Common myeloid progenitor, CD34-positive (primary cell): ENCODE measurements at regions not wholly inside any gene's neighbourhood (a gene's known extent, or its start where the extent isn't known, plus 50 kb on each side); places are given as distances from the start of the nearest gene placed in this dataset.
"Not testable (repeated sequence)": the region's sequence is repeated elsewhere in the genome, so short reads cannot be mapped to it uniquely, and the experiment has no call there.

Source experiments
- CTCF ChIA-PET: fragments of 350-600 bp; sonication (Branson Sonifier 250); formaldehyde crosslinking; loops from one replicate; lab custom pipeline; 2021; ENCODE audit warnings: antibody characterized with exemption; lab: Charles Lee
- POLR2A ChIA-PET: fragments of 350-600 bp; sonication (Branson Sonifier 250); formaldehyde crosslinking; loops from one replicate; lab custom pipeline; 2021; ENCODE audit warnings: antibody characterized with exemption; lab: Charles Lee
- DNase-seq, 3 donors: peaks; one replicate each; pipeline versions ENCODE4 v3.0.0 to v3.0.0-alpha.2; 2013
- H3K27ac ChIP-seq, 2 experiments: 1 replicate in 1 of 2; 2 replicates in 1 of 2; pipeline ENCODE4 v1.7.0; 2013; ENCODE audit warnings: inconsistent platforms in 2 of 2, low read length in 2 of 2, mild to moderate bottlenecking in 2 of 2, low read depth in 1 of 2, moderate library complexity in 1 of 2; ENCODE audit not compliant: severe bottlenecking in 2 of 2, insufficient read depth in 1 of 2, poor library complexity in 1 of 2
- H3K27me3 ChIP-seq, 5 experiments: replicated peaks in 2 of 5; 1 replicate in 3 of 5; 2 replicates in 2 of 5; pipeline versions ENCODE4 v1.6.1 to v1.7.0; 2013; ENCODE audit warnings: low read length in 4 of 5, mild to moderate bottlenecking in 2 of 5, moderate library complexity in 2 of 5, inconsistent platforms in 1 of 5; ENCODE audit not compliant: insufficient read depth in 5 of 5, control insufficient read depth in 4 of 5
- H3K36me3 ChIP-seq, 4 experiments: 1 replicate in 2 of 4; 2 replicates in 2 of 4; pipeline versions ENCODE4 v1.6.1 to v1.7.0; 2013; ENCODE audit warnings: low read length in 3 of 4, control low read depth in 1 of 4, mild to moderate bottlenecking in 1 of 4; ENCODE audit not compliant: control insufficient read depth in 4 of 4, insufficient read depth in 4 of 4
- H3K4me1 ChIP-seq, 4 experiments: 1 replicate in 3 of 4; 2 replicates in 1 of 4; pipeline versions ENCODE4 v1.6.1 to v1.7.1; 2013; ENCODE audit warnings: low read length in 3 of 4, mild to moderate bottlenecking in 3 of 4, control low read depth in 1 of 4, inconsistent platforms in 1 of 4, moderate library complexity in 1 of 4; ENCODE audit not compliant: control insufficient read depth in 4 of 4, insufficient read depth in 4 of 4; ENCODE audit errors: control extremely low read depth in 1 of 4
- H3K4me3 ChIP-seq, 7 experiments: 1 replicate in 4 of 7; 2 replicates in 3 of 7; pipeline versions ENCODE4 v1.5.1 to v1.7.0; 2013; ENCODE audit warnings: mild to moderate bottlenecking in 7 of 7, low read length in 6 of 7, moderate library complexity in 6 of 7, inconsistent platforms in 2 of 7, low read depth in 2 of 7, control low read depth in 1 of 7; ENCODE audit not compliant: insufficient read depth in 4 of 7, control insufficient read depth in 1 of 7; ENCODE audit errors: extremely low read depth in 1 of 7
- H3K9me3 ChIP-seq, 5 experiments: 1 replicate in 4 of 5; 2 replicates in 1 of 5; pipeline versions ENCODE4 v1.6.1 to v1.7.1; 2013; ENCODE audit warnings: low read length in 4 of 5, mild to moderate bottlenecking in 2 of 5, inconsistent platforms in 1 of 5, low read depth in 1 of 5, moderate library complexity in 1 of 5; ENCODE audit not compliant: control insufficient read depth in 4 of 5, insufficient read depth in 2 of 5; ENCODE audit errors: control extremely low read depth in 1 of 5
- WGBS: methylation state at CpG from one replicate; pipeline ENCODE4 v1.1.5; 2013; ENCODE audit not compliant: insufficient coverage; 5-methylcytosine and 5-hydroxymethylcytosine counted together

GRCh38 chr4:138338840-138339239, 96.7 kb upstream of the SLC7A11 start:
- WGBS: 100% methylated on average over 1 of the region's 2 CpGs
- POLR2A ChIA-PET: no interaction called here

DNA sequence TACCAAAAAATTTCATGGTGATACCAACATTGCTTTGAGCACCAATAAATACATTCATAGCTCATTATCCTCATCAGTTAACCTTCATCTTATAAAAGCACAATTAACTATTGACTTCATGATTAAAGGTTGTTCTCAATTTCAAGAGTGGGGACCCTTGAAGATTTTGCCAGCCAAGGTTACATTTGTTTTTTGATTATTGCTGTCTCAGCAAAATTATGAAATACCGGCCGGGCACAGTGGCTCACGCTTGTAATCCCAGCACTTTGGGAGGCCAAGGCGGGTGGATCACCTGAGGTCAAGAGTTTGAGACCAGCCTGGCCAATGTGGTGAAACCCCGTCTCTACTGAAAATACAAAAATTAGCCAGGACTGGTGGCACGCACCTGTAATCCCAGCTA, 96.1 kb upstream of the SLC7A11 start:
- H3K4me1 ChIP-seq: peaks cover 3 to 26% (median 7%) of the 10 kb centered on the region in 4 experiments
- H3K4me3 ChIP-seq, H3K27ac ChIP-seq, H3K9me3 ChIP-seq, H3K27me3 ChIP-seq, DNase-seq, CTCF ChIA-PET, POLR2A ChIA-PET, H3K36me3 ChIP-seq: not testable (repeated sequence)
- WGBS: 97% methylated on average over 5 of the region's 6 CpGs

More at GRCh38 chr4:138338840-138339239, 96.7 kb upstream of the SLC7A11 start:
- Histone ChIP-seq H3K27ac (no peak overlapping the region), H3K4me3 (no peak overlapping the region), H3K4me1 (peaks cover 3 to 32% (median 9%) of the 10 kb centered on the region in 4 experiments), H3K36me3 (no peaks in the 10 kb centered on the region), H3K27me3 (peaks cover 0 to 8% (median 5%) of the 10 kb centered on the region in 5 experiments), H3K9me3 (peaks cover 0 to 2% (median 0%) of the 10 kb centered on the region in 5 experiments)
- no peak for DNase-seq
- CTCF ChIA-PET: no interaction called here

GRCh38 chr4:138334346-138335016, 92.3 kb upstream of the SLC7A11 start:
- DNase-seq: no peak
- CTCF ChIA-PET: no interaction called here
- WGBS: 93% methylated on average over 5 of the region's 9 CpGs
- Histone ChIP-seq H3K27ac (no peak overlapping the region), H3K27me3 (peaks cover 0 to 11% (median 4%) of the 10 kb centered on the region in 5 experiments), H3K9me3 (no peaks in the 10 kb centered on the region), H3K36me3 (no peaks in the 10 kb centered on the region), H3K4me3 (no peak overlapping the region), H3K4me1 (no peaks in the 10 kb centered on the region)
- POLR2A ChIA-PET: no interaction called here

- no CpG with 5 or more reads among the region's 1 CpG for WGBS
- not testable (repeated sequence) for H3K27ac ChIP-seq
Measured at GRCh38 chr4:138332415-138332814, 90.3 kb upstream of the SLC7A11 start.

DNA sequence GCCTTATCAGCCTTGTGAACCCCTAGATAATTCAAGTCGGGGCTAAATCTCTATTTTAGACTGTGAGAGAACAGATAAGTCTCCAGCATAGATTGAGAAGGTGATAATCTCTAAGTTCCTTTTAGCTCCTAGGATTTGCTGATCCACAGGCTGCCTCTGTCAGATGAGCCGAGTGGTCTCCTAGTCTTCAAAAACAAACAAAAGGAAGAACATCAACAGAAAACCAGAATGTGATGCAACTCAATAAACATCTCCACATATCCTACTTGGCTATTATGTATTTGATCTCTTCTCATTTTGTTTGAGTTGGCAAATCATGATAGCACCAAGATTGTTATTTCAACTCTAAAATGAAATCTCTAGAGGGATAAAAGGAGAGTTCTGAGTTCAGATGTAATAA, 88.4 kb upstream of the SLC7A11 start:
- Histone ChIP-seq H3K27ac (no peak overlapping the region), H3K4me1 (peaks cover 0 to 8% (median 0%) of the 10 kb centered on the region in 4 experiments), H3K4me3 (no peak overlapping the region), H3K9me3 (no peaks in the 10 kb centered on the region), H3K27me3 (peaks cover 0 to 7% (median 0%) of the 10 kb centered on the region in 5 experiments), H3K36me3 (no peaks in the 10 kb centered on the region)
- CTCF ChIA-PET: no interaction called here
- no peak for DNase-seq
- POLR2A ChIA-PET: no interaction called here
- WGBS: no CpG with 5 or more reads among the region's 2 CpGs

More at GRCh38 chr4:138332415-138332814, 90.3 kb upstream of the SLC7A11 start:
- POLR2A ChIA-PET, CTCF ChIA-PET, H3K4me1 ChIP-seq, H3K4me3 ChIP-seq, H3K36me3 ChIP-seq, H3K9me3 ChIP-seq, DNase-seq: not testable (repeated sequence)
- H3K27me3 ChIP-seq: peaks cover 0 to 11% (median 4%) of the 10 kb centered on the region in 5 experiments

DNA sequence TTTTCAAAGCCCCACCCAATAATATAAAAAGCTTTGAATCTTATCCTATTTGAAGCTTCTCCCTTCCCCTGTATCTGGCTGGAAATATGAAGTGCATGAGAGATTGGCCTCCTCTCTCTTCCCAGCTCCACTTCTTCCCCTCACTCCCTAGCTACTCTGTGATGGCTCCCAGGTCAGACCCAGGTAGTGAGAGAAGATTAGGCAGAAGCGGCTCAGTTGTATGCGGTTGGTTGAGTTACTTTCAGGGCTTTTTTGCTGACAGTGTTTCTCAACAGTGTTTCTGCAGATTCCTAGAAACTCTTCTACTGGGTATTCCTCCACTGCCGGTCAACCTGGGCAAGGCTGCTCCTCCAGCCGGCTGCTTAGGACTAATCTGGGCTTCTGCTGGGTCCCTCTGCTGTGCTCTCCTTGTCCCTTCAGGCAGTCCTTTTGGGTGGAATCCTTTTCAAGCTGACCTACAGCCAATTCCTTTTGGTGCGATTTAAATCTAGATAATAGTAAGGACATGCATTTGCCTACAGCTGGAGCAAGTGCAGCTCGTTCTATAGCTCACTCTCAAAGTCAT, 87.4 kb upstream of the SLC7A11 start:
- no peak for DNase-seq
- Histone ChIP-seq H3K36me3 (no peaks in the 10 kb centered on the region), H3K27ac (no peak overlapping the region), H3K27me3 (peaks cover 0 to 7% (median 0%) of the 10 kb centered on the region in 5 experiments), H3K4me3 (no peak overlapping the region), H3K9me3 (no peaks in the 10 kb centered on the region), H3K4me1 (peaks cover 0 to 8% (median 0%) of the 10 kb centered on the region in 4 experiments)
- ChIA-PET POLR2A (no interaction called here), CTCF (no interaction called here)
- 93% methylated on average over 6 of the region's 6 CpGs for WGBS

DNA sequence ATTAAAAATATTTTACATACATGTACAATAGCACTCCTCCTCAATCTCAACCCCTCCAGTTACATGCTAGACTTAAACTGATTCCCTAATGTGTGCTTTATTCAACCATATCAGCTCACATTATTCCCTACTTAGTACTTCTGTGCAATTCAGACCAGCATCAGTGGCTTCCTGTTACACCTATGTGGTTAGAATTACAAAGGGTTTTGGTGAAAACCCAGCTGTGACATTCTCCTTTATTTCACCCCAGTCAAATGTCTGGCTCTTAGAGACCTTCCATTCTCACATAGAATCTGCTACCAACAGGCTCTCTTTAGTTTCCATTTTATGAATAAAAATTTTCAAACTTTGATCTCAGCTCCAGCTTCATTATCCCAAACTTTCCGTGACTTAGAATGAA, 85.2 kb upstream of the SLC7A11 start:
- Histone ChIP-seq H3K4me3 (no peak overlapping the region), H3K4me1 (peaks cover 0 to 8% (median 0%) of the 10 kb centered on the region in 4 experiments), H3K9me3 (no peaks in the 10 kb centered on the region), H3K27me3 (peaks cover 0 to 7% (median 0%) of the 10 kb centered on the region in 5 experiments), H3K27ac (no peak overlapping the region), H3K36me3 (no peaks in the 10 kb centered on the region)
- ChIA-PET CTCF (no interaction called here), POLR2A (interaction anchor here (0.6 kb wide), 1 partner anchor 34 kb away, joined by 3 read pairs; no protein-coding TSS in a partner anchor)
- DNase-seq: no peak
- WGBS: no CpG with 5 or more reads among the region's 1 CpG
